Liver (tissue), 8 donors: ENCODE measurements at regions not wholly inside any gene's neighbourhood (a gene's known extent, or its start where the extent isn't known, plus 50 kb on each side); places are given as distances from the start of the nearest gene placed in this dataset.

Experiments
- DNase-seq: peaks from one replicate; pipeline ENCODE4 v3.0.0-alpha.2; 2017; ENCODE audit warnings: low spot score
- H3K27ac ChIP-seq, 2 donors: one replicate each; pipeline ENCODE4 v1.7.0; 2013; ENCODE audit warnings: inconsistent platforms in 2 of 2, low read length in 2 of 2, control low read depth in 1 of 2, low read depth in 1 of 2, mild to moderate bottlenecking in 1 of 2
- H3K27me3 ChIP-seq, 4 donors: one replicate each; pipeline versions ENCODE4 v1.6.1 to v1.7.0; 2013; ENCODE audit warnings: low read length in 3 of 4, inconsistent platforms in 1 of 4, mild to moderate bottlenecking in 1 of 4, moderate library complexity in 1 of 4; ENCODE audit not compliant: control insufficient read depth in 4 of 4, insufficient read depth in 4 of 4
- H3K36me3 ChIP-seq, 4 donors: one replicate each; pipeline versions ENCODE4 v1.6.1 to v1.7.0; 2013; ENCODE audit warnings: low read length in 3 of 4, mild to moderate bottlenecking in 3 of 4, low read depth in 1 of 4, moderate library complexity in 1 of 4; ENCODE audit not compliant: control insufficient read depth in 4 of 4, insufficient read depth in 3 of 4
- H3K4me1 ChIP-seq, 4 donors: one replicate each; pipeline versions ENCODE4 v1.6.1 to v1.7.0; 2013; ENCODE audit warnings: low read length in 3 of 4, mild to moderate bottlenecking in 3 of 4, moderate library complexity in 1 of 4; ENCODE audit not compliant: control insufficient read depth in 4 of 4, insufficient read depth in 4 of 4
- H3K4me3 ChIP-seq, 3 donors: one replicate each; pipeline versions ENCODE4 v1.6.1 to v1.7.0; 2013; ENCODE audit warnings: low read length in 3 of 3, control low read depth in 1 of 3, low read depth in 1 of 3, mild to moderate bottlenecking in 1 of 3
- H3K9ac ChIP-seq, 2 donors: one replicate each; pipeline ENCODE4 v1.7.0; 2013; ENCODE audit warnings: low read length in 2 of 2, mild to moderate bottlenecking in 2 of 2, moderate library complexity in 2 of 2, control low read depth in 1 of 2, low read depth in 1 of 2
- H3K9me3 ChIP-seq, 4 donors: one replicate each; pipeline versions ENCODE4 v1.6.1 to v1.7.0; 2013; ENCODE audit warnings: low read length in 3 of 4; ENCODE audit not compliant: control insufficient read depth in 4 of 4
- ATF3 ChIP-seq: IDR thresholded peaks from 2 replicates; pipeline ENCODE4 v1.6.1; 2016; ENCODE audit warnings: antibody characterized with exemption
- EGR1 ChIP-seq, 2 donors: IDR thresholded peaks; 2 replicates each; pipeline ENCODE4 v1.6.1; 2016 to 2018; ENCODE audit warnings: antibody characterized with exemption in 2 of 2, low read depth in 2 of 2
- FOXA1 ChIP-seq: IDR thresholded peaks from 2 replicates; pipeline ENCODE4 v1.6.1; 2016; ENCODE audit warnings: antibody characterized with exemption
- FOXA2 ChIP-seq: IDR thresholded peaks from 2 replicates; pipeline ENCODE4 v1.6.1; 2016; ENCODE audit warnings: antibody characterized with exemption
- GABPA ChIP-seq, 2 donors: IDR thresholded peaks in 1 of 2; conservative IDR thresholded peaks in 1 of 2; 2 replicates each; pipeline ENCODE4 v1.6.1; 2016; ENCODE audit warnings: antibody characterized with exemption in 2 of 2, mild to moderate bottlenecking in 1 of 2, moderate library complexity in 1 of 2
- HNF4A ChIP-seq, 2 donors: conservative IDR thresholded peaks; 2 replicates each; pipeline ENCODE4 v1.6.1; 2016; ENCODE audit warnings: antibody characterized with exemption in 2 of 2, mild to moderate bottlenecking in 2 of 2
- HNF4G ChIP-seq: IDR thresholded peaks from 2 replicates; pipeline ENCODE4 v1.6.1; 2016; ENCODE audit warnings: antibody characterized with exemption
- JUND ChIP-seq, 2 donors: IDR thresholded peaks; 2 replicates each; pipeline ENCODE4 v1.6.1; 2016; ENCODE audit warnings: antibody characterized with exemption in 2 of 2
- NR2F2 ChIP-seq: IDR thresholded peaks from 2 replicates; pipeline ENCODE4 v1.6.1; 2016; ENCODE audit warnings: antibody characterized with exemption
- RAD21 ChIP-seq, 2 donors: IDR thresholded peaks; 2 replicates each; pipeline ENCODE4 v1.6.1; 2016; ENCODE audit warnings: antibody characterized with exemption in 2 of 2, mild to moderate bottlenecking in 2 of 2
- REST ChIP-seq: IDR thresholded peaks from 2 replicates; pipeline ENCODE4 v1.6.1; 2016; ENCODE audit warnings: antibody characterized with exemption, mild to moderate bottlenecking
- RXRA ChIP-seq, 2 donors: IDR thresholded peaks; 2 replicates each; pipeline ENCODE4 v1.6.1; 2017 to 2018; ENCODE audit warnings: antibody characterized with exemption in 2 of 2, mild to moderate bottlenecking in 1 of 2
- SP1 ChIP-seq: IDR thresholded peaks from 2 replicates; pipeline ENCODE4 v1.6.1; 2018; ENCODE audit warnings: antibody characterized with exemption, mild to moderate bottlenecking
- TAF1 ChIP-seq: conservative IDR thresholded peaks from 2 replicates; pipeline ENCODE4 v1.6.1; 2016; ENCODE audit warnings: antibody characterized with exemption, mild to moderate bottlenecking
- YY1 ChIP-seq: IDR thresholded peaks from 2 replicates; pipeline ENCODE4 v1.6.1; 2016; ENCODE audit warnings: antibody characterized with exemption, mild to moderate bottlenecking
- WGBS: extraction: QIAGEN DNeasy Blood & Tissue Kit; methylation state at CpG from one replicate; pipeline ENCODE4 v1.1.7; 2013; 5-methylcytosine and 5-hydroxymethylcytosine counted together
- TF ChIP-seq, protein P1 (sequence below): fragments of 150-350 bp; IDR thresholded peaks from 2 replicates; pipeline ENCODE4 v1.5.1; 2017; ENCODE audit warnings: improper control_type of control experiment, low read depth, low read length; ENCODE audit not compliant: missing input control
- TF ChIP-seq, protein P2 (sequence below): IDR thresholded peaks from 2 replicates; pipeline ENCODE4 v1.6.1; 2016; ENCODE audit warnings: antibody characterized with exemption
- TF ChIP-seq, protein P3 (sequence below): IDR thresholded peaks from 2 replicates; pipeline ENCODE4 v1.6.1; 2016; ENCODE audit warnings: antibody characterized with exemption
- donor health status: healthy.
- donor health status: healthy.
- donor health status: healthy.
- donor health status: healthy.
- donor health status: healthy.

DNA sequence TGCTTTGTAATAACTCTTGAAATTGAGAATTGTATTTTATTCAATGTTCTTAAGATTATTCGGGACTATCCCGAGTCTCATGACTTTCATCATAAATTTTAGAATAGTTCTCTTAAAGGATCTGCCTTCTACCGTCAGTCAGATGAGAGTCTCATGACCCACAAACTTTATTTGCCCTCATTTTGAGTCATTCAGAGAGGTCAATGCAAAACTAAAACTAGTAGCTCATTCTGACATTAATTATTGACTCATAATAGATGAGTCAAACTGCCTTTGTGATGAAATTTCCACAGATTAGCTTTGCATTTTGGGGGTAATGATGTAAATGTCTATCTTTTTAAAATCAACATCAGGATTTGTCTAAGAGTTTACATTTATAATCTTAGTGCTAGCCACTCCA, 1527.3 kb downstream of the TECRL start (continued):
- TF ChIP-seq ATF3 (no peak), TAF1 (no peak), SP1 (no peak)
- TF ChIP-seq, protein P1, sequence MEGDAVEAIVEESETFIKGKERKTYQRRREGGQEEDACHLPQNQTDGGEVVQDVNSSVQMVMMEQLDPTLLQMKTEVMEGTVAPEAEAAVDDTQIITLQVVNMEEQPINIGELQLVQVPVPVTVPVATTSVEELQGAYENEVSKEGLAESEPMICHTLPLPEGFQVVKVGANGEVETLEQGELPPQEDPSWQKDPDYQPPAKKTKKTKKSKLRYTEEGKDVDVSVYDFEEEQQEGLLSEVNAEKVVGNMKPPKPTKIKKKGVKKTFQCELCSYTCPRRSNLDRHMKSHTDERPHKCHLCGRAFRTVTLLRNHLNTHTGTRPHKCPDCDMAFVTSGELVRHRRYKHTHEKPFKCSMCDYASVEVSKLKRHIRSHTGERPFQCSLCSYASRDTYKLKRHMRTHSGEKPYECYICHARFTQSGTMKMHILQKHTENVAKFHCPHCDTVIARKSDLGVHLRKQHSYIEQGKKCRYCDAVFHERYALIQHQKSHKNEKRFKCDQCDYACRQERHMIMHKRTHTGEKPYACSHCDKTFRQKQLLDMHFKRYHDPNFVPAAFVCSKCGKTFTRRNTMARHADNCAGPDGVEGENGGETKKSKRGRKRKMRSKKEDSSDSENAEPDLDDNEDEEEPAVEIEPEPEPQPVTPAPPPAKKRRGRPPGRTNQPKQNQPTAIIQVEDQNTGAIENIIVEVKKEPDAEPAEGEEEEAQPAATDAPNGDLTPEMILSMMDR: no peak

- Histone ChIP-seq H3K4me3 (no peak overlapping the region), H3K27ac (no peak overlapping the region), H3K9ac (no peak overlapping the region), H3K4me1 (no peaks in the 10 kb centered on the region), H3K27me3 (no peaks in the 10 kb centered on the region), H3K9me3 (no peaks in the 10 kb centered on the region), H3K36me3 (no peaks in the 10 kb centered on the region)
- no peak for TF ChIP-seq FOXA1
- no peak for TF ChIP-seq FOXA2
- no peak for TF ChIP-seq JUND (IDR thresholded peaks at IDR 0.05)
- TF ChIP-seq, protein P2, sequence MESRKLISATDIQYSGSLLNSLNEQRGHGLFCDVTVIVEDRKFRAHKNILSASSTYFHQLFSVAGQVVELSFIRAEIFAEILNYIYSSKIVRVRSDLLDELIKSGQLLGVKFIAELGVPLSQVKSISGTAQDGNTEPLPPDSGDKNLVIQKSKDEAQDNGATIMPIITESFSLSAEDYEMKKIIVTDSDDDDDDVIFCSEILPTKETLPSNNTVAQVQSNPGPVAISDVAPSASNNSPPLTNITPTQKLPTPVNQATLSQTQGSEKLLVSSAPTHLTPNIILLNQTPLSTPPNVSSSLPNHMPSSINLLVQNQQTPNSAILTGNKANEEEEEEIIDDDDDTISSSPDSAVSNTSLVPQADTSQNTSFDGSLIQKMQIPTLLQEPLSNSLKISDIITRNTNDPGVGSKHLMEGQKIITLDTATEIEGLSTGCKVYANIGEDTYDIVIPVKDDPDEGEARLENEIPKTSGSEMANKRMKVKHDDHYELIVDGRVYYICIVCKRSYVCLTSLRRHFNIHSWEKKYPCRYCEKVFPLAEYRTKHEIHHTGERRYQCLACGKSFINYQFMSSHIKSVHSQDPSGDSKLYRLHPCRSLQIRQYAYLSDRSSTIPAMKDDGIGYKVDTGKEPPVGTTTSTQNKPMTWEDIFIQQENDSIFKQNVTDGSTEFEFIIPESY: no peak
- no peak for TF ChIP-seq EGR1 (IDR thresholded peaks at IDR 0.05; ENCODE audit: low read depth in 2 of 2)
- WGBS: 68% methylated on average over 2 of the region's 2 CpGs
- DNase-seq: no peak
These were observed 1528.0 kb downstream of the TECRL start for GRCh38 chr4:62881210-62881609.

DNA sequence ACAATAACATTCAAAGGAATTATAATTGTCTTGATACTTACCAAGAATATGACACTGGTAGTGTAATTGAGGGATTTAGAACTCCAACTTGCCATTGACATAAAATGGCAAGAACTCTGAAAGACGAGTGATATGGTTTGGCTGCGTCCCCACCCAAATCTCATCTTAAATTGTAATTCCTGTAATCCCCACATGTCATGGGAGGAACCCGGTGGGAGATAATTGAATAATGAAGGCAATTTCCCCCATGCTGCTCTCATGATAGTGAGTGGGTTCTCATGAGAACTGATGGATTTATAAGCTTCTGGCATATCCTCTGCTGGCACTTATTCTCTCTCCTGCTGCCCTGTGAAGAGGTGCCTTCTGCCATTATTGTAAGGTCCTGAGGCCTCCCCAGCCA, 1536.4 kb downstream of the TECRL start:
- no peak for TF ChIP-seq RAD21 (IDR thresholded peaks at IDR 0.05)
- TF ChIP-seq GABPA (IDR thresholded peaks at IDR 0.05 in 1 of 2, conservative IDR thresholded peaks at IDR 0.05 in 1 of 2): no peak
- TF ChIP-seq, protein P1: no peak
- no peak for TF ChIP-seq FOXA1
- no peak for TF ChIP-seq JUND (IDR thresholded peaks at IDR 0.05)
- TF ChIP-seq HNF4A (conservative IDR thresholded peaks at IDR 0.05): no peak
- no peak for TF ChIP-seq EGR1 (IDR thresholded peaks at IDR 0.05; ENCODE audit: low read depth in 2 of 2)
- TF ChIP-seq FOXA2: no peak
- TF ChIP-seq YY1: no peak
- TF ChIP-seq REST: no peak
- no peak for TF ChIP-seq ATF3
- TF ChIP-seq, protein P3, sequence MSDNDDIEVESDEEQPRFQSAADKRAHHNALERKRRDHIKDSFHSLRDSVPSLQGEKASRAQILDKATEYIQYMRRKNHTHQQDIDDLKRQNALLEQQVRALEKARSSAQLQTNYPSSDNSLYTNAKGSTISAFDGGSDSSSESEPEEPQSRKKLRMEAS: no peak
- TF ChIP-seq SP1: no peak
- no peak for TF ChIP-seq HNF4G
- no peak for TF ChIP-seq NR2F2
- no peak for TF ChIP-seq TAF1
- TF ChIP-seq RXRA (IDR thresholded peaks at IDR 0.05): no peak
- 79% methylated on average over 3 of the region's 3 CpGs for whole genome bisulfite sequencing
- H3K9me3 ChIP-seq: no peaks in the 10 kb centered on the region

More for the DNA sequence above, 1536.4 kb downstream of the TECRL start:
- Histone ChIP-seq H3K36me3 (no peaks in the 10 kb centered on the region), H3K27me3 (no peaks in the 10 kb centered on the region), H3K4me1 (no peaks in the 10 kb centered on the region), H3K4me3 (no peak overlapping the region), H3K27ac (no peak overlapping the region), H3K9ac (no peak overlapping the region)
- no peak for DNase-seq
